ENCODE measurements at regions not wholly inside any gene's neighbourhood (a gene's known extent, or its start where the extent isn't known, plus 50 kb on each side); places are given as distances from the start of the nearest gene placed in this dataset.

GRCh38 chr10:112871021-112871420, 79.0 kb upstream of the TCF7L2 start:
- Mint-ChIP-seq H3K36me3 (peaks cover 0 to 4% (median 0%) of the 10 kb centered on the region in 5 donors), H3K4me1 (no peaks in the 10 kb centered on the region), H3K4me3 (no peak overlapping the region), H3K9me3 (peaks cover 2 to 33% (median 13%) of the 10 kb centered on the region in 11 donors), H3K27me3 (peaks cover 0 to 8% (median 0%) of the 10 kb centered on the region in 5 donors), H3K27ac (no peak overlapping the region)
- Histone ChIP-seq H3K9me3 (ENCODE audit: control insufficient read depth in 2 of 3, low read length in 3 of 3) (peaks cover 0 to 3% (median 0%) of the 10 kb centered on the region in 3 experiments), H3K27me3 (ENCODE audit: control insufficient read depth in 2 of 2, insufficient read depth in 2 of 2, low read length in 2 of 2) (no peaks in the 10 kb centered on the region), H3K27ac (ENCODE audit: low read depth, low read length) (no peak overlapping the region), H3K36me3 (ENCODE audit: control insufficient read depth in 2 of 3, insufficient read depth in 3 of 3, low read length in 3 of 3) (no peaks in the 10 kb centered on the region), H3K4me3 (ENCODE audit: low read length) (no peak overlapping the region), H3K4me1 (ENCODE audit: control insufficient read depth in 2 of 2, insufficient read depth in 2 of 2, low read length in 2 of 2) (no peaks in the 10 kb centered on the region)
- POLR2A ChIA-PET, result no interaction called here
- ATAC-seq, result no peak
- CTCF ChIA-PET, result no interaction called here
- intact Hi-C loops (cut with micrococcal nuclease), result no loop called here
- no peak for DNase-seq

GRCh38 chr10:112872728-112873127, 77.3 kb upstream of the TCF7L2 start:
- Histone ChIP-seq H3K4me3 (ENCODE audit: low read length) (no peak overlapping the region), H3K4me1 (ENCODE audit: control insufficient read depth in 2 of 2, insufficient read depth in 2 of 2, low read length in 2 of 2) (no peaks in the 10 kb centered on the region), H3K9me3 (ENCODE audit: control insufficient read depth in 2 of 3, low read length in 3 of 3) (peaks cover 0 to 3% (median 0%) of the 10 kb centered on the region in 3 experiments), H3K27me3 (ENCODE audit: control insufficient read depth in 2 of 2, insufficient read depth in 2 of 2, low read length in 2 of 2) (no peaks in the 10 kb centered on the region), H3K36me3 (ENCODE audit: control insufficient read depth in 2 of 3, insufficient read depth in 3 of 3, low read length in 3 of 3) (no peaks in the 10 kb centered on the region), H3K27ac (ENCODE audit: low read depth, low read length) (no peak overlapping the region)
- DNase-seq (no peak), ATAC-seq (no peak)
- Mint-ChIP-seq H3K9me3 (peaks cover 0 to 28% (median 13%) of the 10 kb centered on the region in 11 donors), H3K4me1 (no peaks in the 10 kb centered on the region), H3K27ac (no peak overlapping the region), H3K27me3 (peaks cover 0 to 3% (median 0%) of the 10 kb centered on the region in 5 donors), H3K4me3 (no peak overlapping the region), H3K36me3 (peaks cover 0 to 4% (median 0%) of the 10 kb centered on the region in 5 donors)
- intact Hi-C loops (cut with micrococcal nuclease), result no loop called here
- ChIA-PET POLR2A (no interaction called here), CTCF (no interaction called here)

GRCh38 chr10:112873541-112873940, 76.5 kb upstream of the TCF7L2 start:
- H3K4me3 ChIP-seq (ENCODE audit: low read length), result no peak overlapping the region
- H3K36me3 ChIP-seq (ENCODE audit: control insufficient read depth in 2 of 3, insufficient read depth in 3 of 3, low read length in 3 of 3), result no peaks in the 10 kb centered on the region
- ChIA-PET CTCF (no interaction called here), POLR2A (no interaction called here)
- Mint-ChIP-seq H3K36me3 (peaks cover 0 to 4% (median 0%) of the 10 kb centered on the region in 5 donors), H3K27ac (no peak overlapping the region), H3K4me1 (no peaks in the 10 kb centered on the region), H3K4me3 (no peak overlapping the region), H3K27me3 (peaks cover 0 to 3% (median 1%) of the 10 kb centered on the region in 5 donors), H3K9me3 (peaks cover 0 to 27% (median 13%) of the 10 kb centered on the region in 11 donors)
- no peaks in the 10 kb centered on the region for H3K27me3 ChIP-seq (ENCODE audit: control insufficient read depth in 2 of 2, insufficient read depth in 2 of 2, low read length in 2 of 2)
- DNase-seq, result no peak
- peaks cover 0 to 3% (median 0%) of the 10 kb centered on the region in 3 experiments for H3K9me3 ChIP-seq (ENCODE audit: control insufficient read depth in 2 of 3, low read length in 3 of 3)
- intact Hi-C loops (cut with micrococcal nuclease), result no loop called here
- H3K4me1 ChIP-seq (ENCODE audit: control insufficient read depth in 2 of 2, insufficient read depth in 2 of 2, low read length in 2 of 2), result no peaks in the 10 kb centered on the region
- H3K27ac ChIP-seq (ENCODE audit: low read depth, low read length), result no peak overlapping the region
- ATAC-seq, result no peak

- Histone ChIP-seq H3K36me3 (ENCODE audit: control insufficient read depth in 2 of 3, insufficient read depth in 3 of 3, low read length in 3 of 3) (no peaks in the 10 kb centered on the region), H3K27ac (ENCODE audit: low read depth, low read length) (no peak overlapping the region), H3K27me3 (ENCODE audit: control insufficient read depth in 2 of 2, insufficient read depth in 2 of 2, low read length in 2 of 2) (no peaks in the 10 kb centered on the region), H3K4me1 (ENCODE audit: control insufficient read depth in 2 of 2, insufficient read depth in 2 of 2, low read length in 2 of 2) (no peaks in the 10 kb centered on the region), H3K4me3 (ENCODE audit: low read length) (no peak overlapping the region), H3K9me3 (ENCODE audit: control insufficient read depth in 2 of 3, low read length in 3 of 3) (peaks cover 0 to 3% (median 0%) of the 10 kb centered on the region in 3 experiments)
- Mint-ChIP-seq H3K4me1 (no peaks in the 10 kb centered on the region), H3K9me3 (peaks cover 0 to 27% (median 9%) of the 10 kb centered on the region in 11 donors), H3K4me3 (no peak overlapping the region), H3K27me3 (peaks cover 0 to 3% (median 1%) of the 10 kb centered on the region in 5 donors), H3K27ac (no peak overlapping the region), H3K36me3 (peaks cover 0 to 4% (median 0%) of the 10 kb centered on the region in 5 donors)
- intact Hi-C loops (cut with micrococcal nuclease), result no loop called here
- ATAC-seq (no peak), DNase-seq (no peak)
- ChIA-PET CTCF (no interaction called here), POLR2A (no interaction called here)
Measured at GRCh38 chr10:112874982-112875381, 75.1 kb upstream of the TCF7L2 start.

GRCh38 chr10:112875476-112876267, 74.4 kb upstream of the TCF7L2 start:
- ATAC-seq, result peak; percentile 73
- no peak overlapping the region for H3K4me3 ChIP-seq (ENCODE audit: low read length)
- peaks cover 0 to 4% (median 0%) of the 10 kb centered on the region in 5 donors for H3K36me3 Mint-ChIP-seq
- H3K4me3 Mint-ChIP-seq, result no peak overlapping the region
- peaks cover 0 to 3% (median 1%) of the 10 kb centered on the region in 5 donors for H3K27me3 Mint-ChIP-seq
- no peaks in the 10 kb centered on the region for H3K4me1 Mint-ChIP-seq
- H3K27ac Mint-ChIP-seq, result no peak overlapping the region
- H3K27me3 ChIP-seq (ENCODE audit: control insufficient read depth in 2 of 2, insufficient read depth in 2 of 2, low read length in 2 of 2), result no peaks in the 10 kb centered on the region
- no peak for DNase-seq
- H3K36me3 ChIP-seq (ENCODE audit: control insufficient read depth in 2 of 3, insufficient read depth in 3 of 3, low read length in 3 of 3), result no peaks in the 10 kb centered on the region
- H3K9me3 Mint-ChIP-seq, result peaks cover 0 to 27% (median 9%) of the 10 kb centered on the region in 11 donors
- peaks cover 0 to 3% (median 0%) of the 10 kb centered on the region in 3 experiments for H3K9me3 ChIP-seq (ENCODE audit: control insufficient read depth in 2 of 3, low read length in 3 of 3)
- intact Hi-C loops (cut with micrococcal nuclease), result no loop called here
- ChIA-PET POLR2A (no interaction called here), CTCF (no interaction called here)
- H3K27ac ChIP-seq (ENCODE audit: low read depth, low read length), result no peak overlapping the region
- H3K4me1 ChIP-seq (ENCODE audit: control insufficient read depth in 2 of 2, insufficient read depth in 2 of 2, low read length in 2 of 2), result no peaks in the 10 kb centered on the region

GRCh38 chr10:112880633-112881530, 69.2 kb upstream of the TCF7L2 start:
- no peaks in the 10 kb centered on the region for H3K4me1 Mint-ChIP-seq
- no peak for DNase-seq
- no peak overlapping the region for H3K27ac Mint-ChIP-seq
- H3K4me1 ChIP-seq (ENCODE audit: control insufficient read depth in 2 of 2, insufficient read depth in 2 of 2, low read length in 2 of 2), result no peaks in the 10 kb centered on the region
- H3K9me3 Mint-ChIP-seq, result peaks cover 0 to 19% (median 3%) of the 10 kb centered on the region in 11 donors
- H3K27me3 ChIP-seq (ENCODE audit: control insufficient read depth in 2 of 2, insufficient read depth in 2 of 2, low read length in 2 of 2), result no peaks in the 10 kb centered on the region
- peak; percentile 63 for ATAC-seq
- H3K36me3 ChIP-seq (ENCODE audit: control insufficient read depth in 2 of 3, insufficient read depth in 3 of 3, low read length in 3 of 3), result no peaks in the 10 kb centered on the region
- CTCF ChIA-PET, result no interaction called here
- no peaks in the 10 kb centered on the region for H3K9me3 ChIP-seq (ENCODE audit: control insufficient read depth in 2 of 3, low read length in 3 of 3)
- POLR2A ChIA-PET, result no interaction called here
- H3K27me3 Mint-ChIP-seq, result peaks cover 0 to 5% (median 0%) of the 10 kb centered on the region in 5 donors
- no peak overlapping the region for H3K4me3 ChIP-seq (ENCODE audit: low read length)
- peaks cover 0 to 5% (median 0%) of the 10 kb centered on the region in 5 donors for H3K36me3 Mint-ChIP-seq
- H3K27ac ChIP-seq (ENCODE audit: low read depth, low read length), result no peak overlapping the region
- H3K4me3 Mint-ChIP-seq, result no peak overlapping the region
- intact Hi-C loops (cut with micrococcal nuclease), result no loop called here

All from naive thymus-derived CD4-positive, alpha-beta T cell (primary cell).